DMS153 treated with DMSO at 0.1 percent for 48 hours (cell line): ENCODE measurements at regions not wholly inside any gene's neighbourhood (a gene's known extent, or its start where the extent isn't known, plus 50 kb on each side); places are given as distances from the start of the nearest gene placed in this dataset.

Experiments used
- DNase-seq: peaks from one replicate; lab custom pipeline; 2025; ENCODE audit not compliant: unreplicated experiment; lab: John Stamatoyannopoulos, UW

DNA sequence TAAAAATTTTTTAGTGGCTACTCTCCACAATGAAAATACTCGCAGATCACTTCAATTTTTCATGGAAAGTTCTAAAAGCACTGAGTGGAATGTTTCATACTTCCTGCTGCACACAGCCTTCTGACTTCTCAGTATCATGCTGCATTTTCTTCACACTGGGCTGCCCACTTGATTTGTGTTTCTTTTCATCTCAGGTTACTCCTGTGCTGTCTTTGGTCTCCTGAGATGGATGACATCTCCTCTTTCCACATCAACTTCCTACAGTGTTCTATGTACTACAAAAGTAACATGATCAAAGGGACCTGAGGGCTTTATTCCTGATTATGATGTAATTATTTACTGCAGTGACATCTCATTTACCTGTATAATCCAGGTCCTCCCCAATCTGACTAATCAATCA, 927.7 kb downstream of the ROBO2 start:
- no peak for DNase-seq

DNA sequence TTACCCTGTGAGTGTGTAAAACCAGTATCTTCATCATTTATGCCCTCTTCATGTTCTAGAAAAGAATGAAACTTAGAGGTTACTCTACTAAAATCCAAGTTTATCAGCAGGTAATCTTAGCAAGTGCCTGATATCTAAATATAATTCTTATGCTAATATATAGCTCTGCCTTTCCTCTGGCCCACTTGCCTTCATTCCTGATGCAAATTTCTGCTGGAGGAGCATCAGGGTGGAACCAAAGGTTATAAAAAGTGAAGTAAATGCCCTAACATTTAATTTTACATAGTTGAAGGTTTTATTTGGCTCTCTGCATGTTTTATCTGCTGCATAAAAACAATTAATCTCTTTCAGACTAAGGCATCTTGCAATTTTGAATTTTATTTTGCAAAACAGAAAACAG, 936.2 kb downstream of the ROBO2 start:
- DNase-seq, result no peak

DNA sequence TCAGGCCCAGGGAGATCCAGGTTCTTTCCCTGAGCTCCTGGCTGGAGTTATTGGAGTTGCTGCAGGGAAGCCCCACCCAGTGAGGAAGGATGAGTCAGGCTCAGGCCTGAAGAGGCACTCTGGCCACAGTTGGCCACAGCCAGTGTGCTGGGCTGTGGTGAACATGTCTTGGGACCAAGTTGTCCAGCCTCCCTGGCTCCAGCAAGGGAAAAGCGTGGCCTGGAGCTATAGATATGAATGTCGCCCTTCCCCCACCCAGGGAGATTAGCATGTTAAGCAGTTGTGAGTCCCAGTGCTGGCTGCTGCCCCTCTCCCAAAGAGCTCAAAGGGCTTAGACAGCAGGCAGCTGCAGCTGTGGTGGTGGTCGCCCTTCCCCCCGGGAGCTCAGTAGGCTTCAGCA, 963.2 kb downstream of the ROBO2 start:
- DNase-seq, result no peak

DNA sequence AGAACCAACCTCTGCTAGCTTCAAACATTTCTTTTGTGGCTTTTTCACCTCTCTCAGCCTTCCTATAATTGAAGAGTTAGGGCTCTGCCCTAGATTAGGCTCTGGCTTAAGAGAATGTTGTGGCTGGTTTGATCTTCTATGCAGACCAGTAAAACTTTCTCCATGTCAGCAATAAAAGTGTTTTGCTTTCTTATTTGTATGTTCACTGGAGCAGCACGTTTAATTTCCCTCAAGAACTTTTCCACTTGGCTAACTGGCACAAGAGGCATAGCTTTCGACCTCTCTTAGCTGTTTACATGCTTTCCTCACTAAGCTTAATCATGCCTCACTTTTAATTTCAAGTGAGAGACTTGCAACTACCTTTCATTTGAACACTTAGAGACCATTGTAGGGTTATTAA, 964.7 kb downstream of the ROBO2 start:
- no peak for DNase-seq

DNA sequence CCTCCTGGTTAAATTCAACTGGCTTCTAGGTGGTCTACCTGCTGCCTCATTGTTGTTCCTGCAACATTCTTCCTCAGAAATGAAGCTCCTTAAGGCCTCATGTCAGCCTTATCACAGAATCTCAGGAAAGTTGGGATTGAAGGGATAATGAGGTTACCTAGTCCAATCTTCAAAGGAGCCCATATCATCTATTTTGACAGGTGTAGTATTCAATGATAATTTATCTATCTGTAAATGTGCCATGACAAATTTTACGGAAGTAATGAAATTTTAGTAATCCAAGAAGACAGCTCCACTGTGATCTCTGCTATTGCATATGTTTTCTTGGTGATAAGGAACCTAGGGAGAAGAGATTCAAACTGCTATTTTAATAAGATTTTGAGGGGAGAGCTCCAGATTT, 973.8 kb downstream of the ROBO2 start:
- no peak for DNase-seq

DNA sequence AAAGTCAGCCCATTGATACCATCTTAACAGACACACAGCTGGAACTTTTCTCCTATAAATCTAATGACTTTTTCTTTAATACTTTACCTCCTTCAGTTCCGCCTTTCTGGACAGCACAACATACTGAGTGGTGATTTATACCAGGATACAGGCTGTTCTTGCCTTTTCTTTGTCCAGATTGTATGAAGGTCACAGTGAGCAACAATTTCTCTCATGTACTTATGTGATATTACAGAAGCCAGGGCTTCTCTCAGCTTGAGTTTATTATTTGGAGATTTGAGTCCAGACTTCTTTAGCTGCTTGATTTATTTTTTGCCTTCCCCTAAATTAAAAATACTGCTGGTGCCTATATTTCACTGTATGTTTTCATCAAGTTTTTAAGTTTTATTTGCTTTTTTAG, 976.0 kb downstream of the ROBO2 start:
- no peak for DNase-seq

DNA sequence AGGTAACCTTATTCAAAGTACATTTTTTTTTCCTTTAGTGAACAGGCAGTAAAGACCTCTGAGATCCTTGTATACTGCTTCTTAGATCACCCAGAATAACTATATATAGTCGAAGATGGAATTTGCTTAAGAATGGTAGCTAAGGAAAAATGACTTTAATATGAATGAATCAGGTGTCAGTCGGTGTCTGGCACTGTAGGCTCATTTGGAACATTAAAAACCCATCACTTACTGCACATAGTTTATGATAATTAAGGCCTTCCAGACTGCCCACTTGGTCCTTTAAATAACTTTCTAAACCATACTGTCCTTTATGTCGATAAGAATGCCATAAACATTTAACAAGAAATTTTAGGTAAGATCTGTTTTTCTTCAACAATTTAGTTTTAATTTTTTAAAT, 981.8 kb downstream of the ROBO2 start:
- DNase-seq, result no peak

DNA sequence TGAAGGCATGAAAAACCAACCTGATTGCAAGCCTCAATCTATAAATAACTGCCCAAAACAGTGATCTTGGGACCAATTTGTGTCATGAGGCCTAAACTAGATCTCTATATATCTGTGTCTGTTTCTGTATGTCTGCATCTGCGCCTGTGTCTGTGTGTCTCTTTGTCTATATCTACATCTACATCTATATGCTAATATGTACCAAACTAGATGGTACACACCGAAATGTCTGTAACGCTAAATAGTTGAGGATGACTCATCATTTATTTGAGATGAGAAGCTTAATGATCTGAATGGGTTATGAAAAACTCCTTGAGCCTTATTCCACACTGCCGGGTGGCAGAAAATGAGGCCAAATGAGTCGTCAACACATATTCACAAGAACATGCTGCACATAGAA, 982.3 kb downstream of the ROBO2 start:
- no peak for DNase-seq

DNA sequence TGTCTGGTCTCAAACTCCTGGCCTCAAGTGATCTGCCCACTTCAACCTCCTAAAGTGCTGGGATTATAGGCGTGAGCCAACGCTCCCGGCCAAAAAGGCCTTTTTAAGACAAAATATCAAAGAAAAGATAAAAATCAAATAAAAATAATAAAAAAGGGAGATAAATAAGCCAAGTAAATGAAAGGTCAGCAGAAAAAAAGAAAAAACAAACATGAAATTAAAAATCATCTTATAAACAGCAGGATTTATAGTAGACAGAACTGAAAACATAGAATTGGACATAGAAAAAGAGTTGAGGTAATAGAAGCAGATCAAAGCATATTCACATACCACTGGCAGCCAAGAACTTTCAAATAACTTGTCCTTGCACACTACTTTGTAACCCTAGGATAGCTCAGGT, 983.4 kb downstream of the ROBO2 start:
- DNase-seq, result no peak

DNA sequence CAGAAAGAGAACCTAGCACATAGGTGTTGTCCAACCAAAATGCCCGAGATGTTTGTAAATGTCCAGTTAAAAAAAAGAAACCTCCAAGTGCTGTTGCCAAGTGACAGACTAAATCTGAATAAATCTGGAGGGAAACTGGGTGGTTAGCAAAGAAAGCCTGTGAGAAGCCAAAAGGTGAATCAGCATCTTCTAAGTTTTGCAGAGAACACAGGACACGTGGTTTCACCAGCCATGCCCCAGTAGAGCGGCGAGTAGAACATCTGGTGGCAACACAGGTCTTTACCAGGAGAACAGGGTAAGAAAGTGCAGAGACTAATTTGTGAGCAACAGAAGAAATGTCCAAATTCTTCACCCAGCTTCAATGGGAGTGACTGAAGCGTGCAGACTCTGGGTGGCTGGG, 986.0 kb downstream of the ROBO2 start:
- DNase-seq, result no peak

DNA sequence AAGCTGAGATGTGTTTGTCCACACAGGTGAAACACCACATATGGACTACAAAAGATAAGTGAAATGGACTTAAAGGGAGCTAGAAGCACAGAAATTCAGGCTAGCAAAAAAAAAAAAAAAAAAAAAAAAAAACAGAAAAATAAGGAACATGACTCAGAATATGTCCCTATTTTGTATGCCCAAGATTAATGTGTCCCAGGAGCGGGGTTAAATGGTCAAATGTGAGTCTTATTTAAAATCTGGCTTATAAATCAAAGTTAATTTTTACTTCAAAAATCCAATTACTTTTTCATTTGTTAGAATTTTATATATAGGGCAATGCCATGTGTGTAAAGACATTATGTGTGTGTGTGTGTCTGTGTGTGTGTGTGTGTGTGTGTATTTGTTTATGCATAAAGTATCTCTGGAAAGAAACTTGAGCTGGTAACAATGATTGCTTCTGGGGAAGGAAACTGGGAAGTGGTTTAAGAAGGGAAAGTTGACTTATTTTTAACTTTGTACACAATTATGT, 986.5 kb downstream of the ROBO2 start:
- DNase-seq, result no peak

DNA sequence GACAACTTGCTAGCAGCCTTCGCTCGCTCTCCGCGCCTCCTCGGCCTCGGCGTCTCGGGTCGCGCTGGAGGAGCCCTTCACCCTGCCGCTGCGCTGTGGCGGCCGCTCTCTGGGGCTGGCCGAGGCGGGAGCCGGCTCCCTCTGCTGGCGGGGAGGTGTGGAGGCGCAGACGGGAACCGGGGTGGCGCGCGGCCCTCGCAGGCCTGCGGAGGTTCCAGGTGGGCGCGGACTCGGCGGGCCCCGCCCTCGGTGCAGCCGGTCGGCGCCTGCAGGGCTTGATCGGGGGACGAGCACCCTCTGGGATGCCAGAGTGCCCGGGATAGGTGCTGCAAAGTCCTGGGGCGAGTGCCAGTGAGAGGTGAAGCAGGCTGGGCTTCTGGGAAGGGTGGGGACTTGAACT, 989.9 kb downstream of the ROBO2 start:
- DNase-seq, result no peak

DNA sequence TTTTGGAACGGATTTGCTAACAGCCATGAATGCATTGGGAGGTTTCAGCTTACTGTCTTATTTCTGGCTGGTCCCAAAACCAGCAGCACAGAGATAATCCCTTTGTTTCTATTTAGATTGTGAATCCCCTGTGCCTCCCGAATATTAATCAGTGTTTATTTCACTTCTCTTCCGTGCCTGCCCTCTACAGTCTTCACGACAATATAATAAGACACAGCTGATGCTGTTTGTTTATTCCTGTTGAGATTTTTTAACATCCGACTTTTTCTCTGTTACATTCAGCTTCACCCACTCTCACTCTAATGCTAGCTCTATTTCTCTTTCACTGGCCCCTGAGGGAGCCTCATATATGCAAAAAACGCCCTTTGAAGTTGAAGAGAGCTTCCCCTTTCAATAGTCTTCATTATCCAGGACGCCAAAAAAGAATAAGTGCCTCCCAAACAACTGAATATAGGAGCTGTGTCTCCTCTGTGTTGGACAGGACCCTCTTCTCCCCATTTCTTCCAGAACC, 995.3 kb downstream of the ROBO2 start:
- DNase-seq, result no peak

DNA sequence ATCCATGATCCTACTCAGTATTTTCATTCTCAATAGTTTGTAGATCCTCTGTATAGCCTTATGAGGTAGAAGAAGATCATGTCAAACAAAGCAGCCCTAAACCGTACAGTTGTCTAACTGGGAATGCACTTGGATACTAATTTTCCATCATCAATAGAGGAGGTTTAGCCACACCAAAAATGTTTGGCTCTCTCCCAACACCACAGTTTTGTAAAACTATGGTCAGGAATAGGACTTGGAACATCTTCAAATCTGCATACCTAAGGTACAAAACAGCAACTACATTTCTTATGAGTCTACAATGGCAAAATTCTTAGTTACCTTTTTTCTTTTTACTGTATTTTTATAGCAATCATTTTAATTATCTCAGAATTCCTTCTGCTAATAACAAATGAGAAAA, 1001.6 kb downstream of the ROBO2 start:
- DNase-seq, result no peak

DNA sequence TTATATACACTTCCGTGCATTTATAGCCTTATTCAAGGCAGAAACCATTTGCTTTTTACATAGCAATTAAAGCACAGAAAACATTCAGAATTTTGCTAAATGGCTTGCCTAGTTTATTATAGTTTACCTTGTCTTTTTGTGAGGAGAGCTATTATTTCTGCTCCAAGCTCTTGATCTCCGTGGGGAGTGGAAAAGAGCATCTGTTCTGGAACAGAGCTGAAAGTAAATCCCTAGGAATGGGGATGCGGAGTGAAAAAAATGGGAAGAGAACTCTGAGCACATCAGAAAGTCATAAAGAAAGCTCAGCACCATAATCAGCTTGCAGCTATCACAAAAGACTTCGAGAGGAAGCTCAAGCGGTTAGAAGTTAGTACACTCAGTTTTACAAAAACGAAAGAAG, 1006.7 kb downstream of the ROBO2 start:
- DNase-seq, result no peak

DNA sequence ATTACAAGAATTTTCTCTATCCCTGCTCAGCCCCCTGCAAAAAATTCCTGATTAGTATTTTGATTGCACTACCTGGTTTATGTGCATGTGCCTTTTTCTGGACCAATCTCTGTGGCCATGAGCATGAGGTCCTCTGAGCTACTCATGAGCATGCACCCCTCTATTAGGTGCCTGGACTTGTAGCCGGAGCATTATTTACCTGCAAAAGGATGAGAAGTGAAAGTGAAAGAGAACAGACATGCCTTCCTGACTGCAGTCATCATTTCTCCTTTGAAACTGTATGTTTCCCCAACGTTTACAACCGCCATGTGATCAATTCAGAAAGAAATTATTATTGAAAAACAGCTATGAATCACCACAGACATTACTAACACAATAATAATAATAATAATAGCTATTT, 1008.8 kb downstream of the ROBO2 start:
- DNase-seq, result no peak

DNA sequence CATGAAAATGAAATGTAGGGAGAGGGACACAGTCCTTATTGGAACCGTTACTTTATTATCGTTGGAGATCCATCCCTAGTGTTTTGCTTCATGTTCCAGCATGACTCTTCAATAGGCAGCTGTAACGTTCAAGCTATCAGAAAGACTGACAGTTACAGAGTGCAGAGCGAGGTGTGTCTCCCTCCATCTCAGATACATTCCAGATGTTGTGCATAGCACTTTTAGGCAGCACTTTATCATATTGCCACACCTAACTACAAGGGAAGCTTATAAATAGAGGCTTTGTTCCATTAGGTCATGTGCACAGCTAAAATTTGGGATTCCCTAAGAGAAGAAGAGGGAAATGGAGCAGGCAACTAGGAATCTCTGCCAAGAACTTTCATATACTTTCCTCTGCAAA, 1009.6 kb downstream of the ROBO2 start:
- no peak for DNase-seq

DNA sequence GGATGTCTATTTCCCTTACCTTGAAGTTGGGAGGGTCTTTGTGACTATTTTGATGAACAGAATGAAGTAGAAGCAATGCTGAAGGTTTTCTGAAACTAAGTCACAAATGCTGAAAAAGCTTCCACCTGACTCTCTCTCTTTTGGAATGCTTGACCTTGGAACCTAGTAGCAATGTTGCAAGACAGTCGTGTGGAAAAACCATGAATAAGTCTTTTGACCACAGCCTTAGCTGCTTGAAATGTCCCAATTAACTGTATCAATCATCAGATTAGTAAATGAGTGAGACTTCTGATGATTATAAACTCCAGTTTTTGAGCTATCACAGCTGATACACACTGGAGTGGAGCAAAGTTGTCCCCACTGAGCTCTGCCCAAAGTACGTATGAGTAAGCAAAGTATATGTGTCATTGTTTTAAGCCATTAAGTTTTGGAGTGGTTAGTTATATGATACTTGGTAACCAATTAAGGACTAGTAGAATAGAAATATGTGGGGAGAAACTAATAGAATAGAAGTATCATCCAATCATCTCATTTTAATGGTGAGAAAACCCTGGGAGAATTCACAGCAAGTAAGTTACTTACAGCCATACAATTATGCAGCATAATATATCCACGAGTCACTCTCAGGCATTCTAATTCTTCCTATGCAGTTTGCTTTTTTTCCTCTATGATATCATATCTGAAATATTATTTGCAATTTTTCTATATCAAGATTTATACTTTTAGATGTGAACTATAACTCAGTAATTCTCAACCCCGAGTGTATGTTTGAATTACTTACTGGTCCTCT, 1010.6 kb downstream of the ROBO2 start:
- no peak for DNase-seq

DNA sequence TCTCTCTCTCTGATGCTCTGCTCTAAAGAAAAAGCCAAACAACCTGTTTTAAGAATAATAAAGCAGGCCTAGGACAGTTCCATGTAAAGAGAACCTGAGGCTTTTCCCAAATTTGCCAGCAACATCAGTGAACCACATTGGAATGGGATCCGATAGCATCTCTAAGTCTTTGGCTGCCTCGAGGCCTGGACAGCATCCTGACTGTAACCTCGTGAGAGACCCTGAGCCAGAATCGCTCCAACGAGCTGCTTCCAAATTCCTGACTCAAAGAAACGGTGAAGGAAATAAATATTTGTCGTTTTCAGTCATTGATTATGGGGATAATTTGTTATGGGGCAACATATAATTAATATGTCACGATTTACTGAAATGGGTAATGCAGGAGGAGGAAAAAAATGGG, 1012.8 kb downstream of the ROBO2 start:
- DNase-seq, result no peak

DNA sequence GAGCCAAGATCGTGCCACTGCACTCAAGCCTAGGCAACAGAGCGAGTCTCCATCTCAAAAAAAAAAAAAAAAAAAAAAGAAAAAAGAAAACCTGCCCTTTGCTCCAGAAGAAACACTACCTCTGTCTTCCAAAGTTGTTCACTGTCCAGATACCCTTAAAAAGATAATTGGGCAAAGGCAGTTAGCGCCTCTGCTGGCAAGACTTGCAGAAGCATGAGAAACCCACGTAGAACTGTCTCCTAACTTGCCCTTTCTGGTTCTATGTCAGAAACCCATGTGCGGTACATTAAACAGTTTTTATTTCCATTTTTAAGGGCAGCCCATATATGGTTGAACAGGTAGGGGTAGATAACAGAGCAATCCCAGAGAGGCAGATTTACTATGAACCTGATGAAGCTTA, 1026.4 kb downstream of the ROBO2 start:
- DNase-seq, result no peak

DNA sequence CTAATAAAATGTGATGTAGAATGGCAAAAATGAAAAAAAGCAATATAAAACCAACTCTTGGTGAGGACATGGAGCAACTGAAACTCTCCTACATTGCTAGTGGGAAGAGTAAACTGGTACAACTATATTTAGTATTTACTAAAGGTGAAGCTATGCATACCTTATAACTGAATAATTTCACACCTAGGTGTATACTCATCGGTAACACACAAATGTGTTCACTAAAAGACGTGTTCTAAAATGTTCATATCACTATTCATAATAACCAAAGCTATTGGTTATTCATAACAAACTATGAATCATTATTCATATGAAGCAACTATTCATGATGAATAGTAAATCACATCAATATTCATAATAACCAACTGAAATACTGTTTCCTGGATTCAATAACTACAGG, 1030.3 kb downstream of the ROBO2 start:
- DNase-seq, result no peak

DNA sequence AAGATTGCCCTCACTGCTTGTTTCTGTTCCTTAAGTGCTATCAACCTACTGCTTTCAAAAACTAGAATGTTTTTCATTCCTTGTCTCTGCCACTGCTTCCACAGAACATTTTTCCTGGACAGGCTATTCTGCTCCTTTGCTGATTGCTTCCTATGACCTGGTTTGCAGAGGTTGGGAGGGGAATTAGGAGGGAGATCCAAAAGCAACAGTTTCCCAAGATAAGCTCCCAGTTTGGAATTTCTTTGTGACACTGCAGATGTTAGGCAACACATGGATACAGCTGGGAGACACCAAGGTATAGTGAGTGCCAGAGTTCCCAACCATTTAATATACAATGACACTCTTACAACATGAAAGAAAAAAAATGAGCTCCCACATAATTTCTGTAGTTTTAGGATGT, 1036.5 kb downstream of the ROBO2 start:
- no peak for DNase-seq

DNA sequence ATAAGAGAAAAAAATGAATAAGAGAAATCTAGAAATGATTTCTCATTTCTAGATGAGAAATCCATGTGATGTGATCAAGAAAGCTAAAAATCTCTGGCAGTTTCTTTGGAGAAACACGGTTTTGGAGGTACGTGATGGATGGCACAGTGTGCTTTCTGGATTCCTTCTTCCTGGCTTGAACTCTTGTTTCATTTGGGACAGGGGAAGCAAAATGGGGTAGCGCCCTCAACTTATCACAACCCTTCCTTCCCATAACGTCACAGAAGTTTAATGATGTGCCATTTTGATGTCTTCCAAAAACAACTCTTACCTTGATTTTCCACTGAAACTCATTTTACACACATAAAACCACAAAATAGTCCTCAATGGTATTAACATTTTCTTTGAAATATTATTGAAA, 1037.3 kb downstream of the ROBO2 start:
- DNase-seq, result no peak
